DND-41 (cell line): ENCODE measurements at regions not wholly inside any gene's neighbourhood (a gene's known extent, or its start where the extent isn't known, plus 50 kb on each side); places are given as distances from the start of the nearest gene placed in this dataset.

Experiments
- EZH2 ChIP-seq: IDR thresholded peaks from 3 replicates; pipeline ENCODE4 v1.6.1; 2012; ENCODE audit warnings: borderline replicate concordance, low read depth, mild to moderate bottlenecking, moderate library complexity, low read length, inconsistent platforms; ENCODE audit not compliant: severe bottlenecking
- TF ChIP-seq, protein P1 (sequence below): IDR thresholded peaks from 2 replicates; pipeline ENCODE4 v1.5.1; 2012; ENCODE audit warnings: borderline replicate concordance, low read length, moderate library complexity, mild to moderate bottlenecking; ENCODE audit not compliant: poor library complexity, severe bottlenecking; ENCODE audit errors: extremely low read depth

DNA sequence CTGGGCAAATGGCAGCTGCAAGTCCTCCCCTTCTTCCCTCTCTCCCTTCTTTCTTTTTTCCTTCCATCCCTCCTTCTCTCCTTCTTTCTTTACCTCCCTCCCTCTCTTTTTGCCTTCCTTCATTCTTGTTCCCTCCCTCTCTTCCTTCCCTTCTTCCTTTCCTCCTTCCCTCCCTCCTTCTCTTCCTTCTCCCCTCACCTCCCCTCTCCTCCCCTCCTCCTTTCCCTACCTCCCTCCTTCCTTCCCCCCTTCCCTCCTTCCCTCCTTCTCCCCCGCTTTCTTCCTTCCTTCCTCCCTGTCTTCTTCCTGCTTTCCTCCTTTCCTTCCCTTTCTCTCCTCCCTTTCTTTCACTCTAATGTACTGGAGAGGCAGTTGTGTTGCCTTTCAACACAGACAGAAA lies 110.8 kb upstream of the SALL1 start:
- TF ChIP-seq EZH2 = no peak
- TF ChIP-seq, protein P1, sequence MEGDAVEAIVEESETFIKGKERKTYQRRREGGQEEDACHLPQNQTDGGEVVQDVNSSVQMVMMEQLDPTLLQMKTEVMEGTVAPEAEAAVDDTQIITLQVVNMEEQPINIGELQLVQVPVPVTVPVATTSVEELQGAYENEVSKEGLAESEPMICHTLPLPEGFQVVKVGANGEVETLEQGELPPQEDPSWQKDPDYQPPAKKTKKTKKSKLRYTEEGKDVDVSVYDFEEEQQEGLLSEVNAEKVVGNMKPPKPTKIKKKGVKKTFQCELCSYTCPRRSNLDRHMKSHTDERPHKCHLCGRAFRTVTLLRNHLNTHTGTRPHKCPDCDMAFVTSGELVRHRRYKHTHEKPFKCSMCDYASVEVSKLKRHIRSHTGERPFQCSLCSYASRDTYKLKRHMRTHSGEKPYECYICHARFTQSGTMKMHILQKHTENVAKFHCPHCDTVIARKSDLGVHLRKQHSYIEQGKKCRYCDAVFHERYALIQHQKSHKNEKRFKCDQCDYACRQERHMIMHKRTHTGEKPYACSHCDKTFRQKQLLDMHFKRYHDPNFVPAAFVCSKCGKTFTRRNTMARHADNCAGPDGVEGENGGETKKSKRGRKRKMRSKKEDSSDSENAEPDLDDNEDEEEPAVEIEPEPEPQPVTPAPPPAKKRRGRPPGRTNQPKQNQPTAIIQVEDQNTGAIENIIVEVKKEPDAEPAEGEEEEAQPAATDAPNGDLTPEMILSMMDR = no peak
